Left renal cortex interstitium (tissue), 4 donors: ENCODE measurements at regions not wholly inside any gene's neighbourhood (a gene's known extent, or its start where the extent isn't known, plus 50 kb on each side); places are given as distances from the start of the nearest gene placed in this dataset.

Source experiments
- DNase-seq, 4 donors: peaks; one replicate each; pipeline ENCODE4 v3.0.0-alpha.2; 2013; ENCODE audit warnings: low read depth in 4 of 4, low spot score in 2 of 4, missing footprints in 1 of 4

DNA sequence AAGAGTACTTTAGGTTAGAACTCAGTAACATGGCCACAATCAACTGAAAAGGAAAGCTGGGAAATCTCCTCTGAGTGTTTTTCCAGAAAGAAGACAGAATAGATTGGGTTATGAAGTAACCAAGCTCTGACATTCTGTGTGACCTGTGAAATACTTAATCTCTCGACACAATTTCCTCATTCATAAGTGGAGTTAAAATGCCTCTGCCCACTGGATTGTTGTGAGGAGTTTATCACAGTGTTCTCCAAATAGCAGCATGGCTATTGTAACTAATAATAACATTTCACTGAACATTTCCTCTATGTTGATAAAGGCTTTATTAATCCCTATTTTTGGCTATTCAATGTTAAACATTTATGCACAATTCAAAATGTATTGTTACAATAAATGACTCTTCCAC, 311.0 kb downstream of the GABRB2 start:
- no peak for DNase-seq

DNA sequence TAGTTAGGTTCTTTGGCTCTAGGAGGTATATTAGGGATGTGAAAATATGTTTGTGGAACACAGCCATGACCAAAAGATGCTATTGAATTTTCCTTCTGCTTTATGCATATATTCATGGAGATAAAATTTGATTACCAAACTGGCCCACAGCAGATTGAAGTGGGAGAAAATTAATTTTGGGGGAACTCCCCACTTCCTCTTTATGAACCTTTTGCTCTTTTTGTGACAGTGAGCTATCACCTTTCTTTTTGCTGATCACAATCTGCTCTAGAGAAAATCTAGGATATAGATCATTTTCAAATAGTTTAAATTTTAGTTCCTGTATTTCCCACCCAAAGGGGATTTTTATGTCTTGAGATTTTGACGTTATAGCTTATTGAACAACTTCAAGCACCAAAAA, 313.0 kb downstream of the GABRB2 start:
- no peak for DNase-seq

DNA sequence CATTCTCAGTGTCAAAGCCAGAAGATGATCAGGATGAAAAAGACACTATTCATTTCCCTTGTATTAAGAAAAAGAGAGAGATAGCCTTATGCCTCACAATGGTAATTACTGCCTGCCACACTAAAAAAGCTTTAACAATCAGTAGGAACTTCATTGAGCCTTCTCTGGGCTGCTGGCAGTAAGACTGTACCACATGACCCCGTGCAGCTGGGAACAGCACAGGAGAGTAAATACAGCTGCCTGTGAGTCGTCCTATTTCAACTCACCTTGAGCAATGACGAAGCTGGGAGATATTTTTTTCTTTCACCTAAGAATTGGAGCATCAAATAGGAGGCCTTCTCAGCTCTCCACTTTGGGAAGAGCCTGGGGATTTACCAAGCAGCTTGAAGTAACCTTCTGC, 316.3 kb downstream of the GABRB2 start:
- no peak for DNase-seq

DNA sequence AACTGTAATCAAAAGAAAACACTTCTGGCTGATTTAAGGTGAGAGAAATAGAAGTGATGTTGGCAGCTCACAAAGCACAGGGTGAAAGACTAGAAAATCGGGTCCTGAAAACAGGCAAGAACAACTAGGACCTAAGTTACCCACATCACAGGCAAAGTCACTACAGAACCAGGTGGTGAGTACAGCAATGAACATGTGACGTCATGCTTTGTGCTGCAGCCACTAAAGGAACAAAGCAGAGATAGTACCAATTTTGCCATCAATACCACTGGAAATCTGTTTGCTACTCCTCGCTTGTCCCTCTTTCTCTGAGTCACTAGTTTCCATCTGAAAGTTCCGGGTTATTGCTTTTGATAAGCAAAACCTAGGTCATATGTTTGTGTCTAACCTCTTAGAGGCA, 326.7 kb downstream of the GABRB2 start:
- no peak for DNase-seq

DNA sequence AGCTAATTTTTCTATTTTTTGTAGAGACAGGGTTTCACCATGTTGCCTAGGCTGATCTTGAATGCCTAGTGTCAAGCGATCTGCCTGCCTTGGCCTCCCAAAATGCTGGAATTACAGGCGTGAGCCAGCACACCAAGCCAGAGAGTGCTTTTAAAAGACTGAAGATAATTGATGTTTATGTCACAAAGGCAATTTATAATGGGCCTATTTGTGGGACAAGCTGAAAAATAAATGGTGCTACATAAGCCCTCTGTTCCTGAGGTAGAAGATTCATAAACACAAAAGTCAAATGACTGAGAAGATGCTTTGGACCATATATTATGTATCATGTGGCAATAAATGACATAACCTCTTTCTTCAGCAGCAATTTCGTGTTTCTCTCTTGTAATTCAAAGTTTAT, 329.6 kb downstream of the GABRB2 start:
- no peak for DNase-seq

DNA sequence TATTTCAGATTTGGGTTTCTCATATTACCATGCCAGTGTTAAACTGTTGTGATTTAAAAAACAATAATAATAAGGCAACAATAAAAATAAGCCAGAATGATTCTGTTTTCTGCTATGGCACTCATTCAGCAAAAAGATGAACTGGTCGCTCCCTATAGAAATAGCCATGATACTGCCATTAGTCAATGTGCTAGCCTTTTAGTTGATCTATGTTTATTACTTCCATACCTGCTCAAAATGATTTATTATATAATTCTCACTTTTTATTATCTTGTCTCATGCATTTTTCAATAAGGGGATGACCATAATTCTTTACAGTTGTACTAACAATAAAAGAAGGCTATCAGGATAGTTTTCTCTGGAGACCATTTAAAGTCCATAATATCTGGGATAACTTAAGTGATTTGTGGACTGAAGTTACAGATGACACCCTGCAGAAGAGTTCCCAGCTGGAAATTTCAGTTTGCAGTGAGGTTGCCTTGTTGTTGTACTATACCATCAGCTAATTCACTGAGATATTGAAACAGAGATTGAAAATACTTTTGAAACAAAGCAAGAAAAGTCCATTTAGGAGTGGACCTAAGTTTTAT, 334.3 kb downstream of the GABRB2 start:
- DNase-seq, result no peak

DNA sequence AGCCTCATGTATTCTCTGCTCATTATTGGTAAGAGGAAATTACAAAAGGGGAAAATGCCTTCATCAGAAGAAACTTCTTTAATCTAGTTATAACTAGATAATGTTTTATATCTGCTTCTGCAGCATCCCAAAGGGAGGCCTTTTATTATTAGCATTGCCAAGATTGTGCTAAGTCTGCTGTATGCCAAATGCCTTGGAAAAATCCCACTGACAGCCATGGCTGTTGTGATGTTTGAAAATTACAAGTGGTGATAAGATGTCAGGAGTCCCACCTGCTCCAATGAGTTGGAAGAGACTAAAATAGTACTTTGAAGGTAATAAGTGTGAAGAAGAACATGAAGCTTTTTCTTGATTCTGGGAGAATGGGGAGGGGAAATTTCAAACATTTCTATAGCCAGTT, 345.0 kb downstream of the GABRB2 start:
- DNase-seq, result no peak

DNA sequence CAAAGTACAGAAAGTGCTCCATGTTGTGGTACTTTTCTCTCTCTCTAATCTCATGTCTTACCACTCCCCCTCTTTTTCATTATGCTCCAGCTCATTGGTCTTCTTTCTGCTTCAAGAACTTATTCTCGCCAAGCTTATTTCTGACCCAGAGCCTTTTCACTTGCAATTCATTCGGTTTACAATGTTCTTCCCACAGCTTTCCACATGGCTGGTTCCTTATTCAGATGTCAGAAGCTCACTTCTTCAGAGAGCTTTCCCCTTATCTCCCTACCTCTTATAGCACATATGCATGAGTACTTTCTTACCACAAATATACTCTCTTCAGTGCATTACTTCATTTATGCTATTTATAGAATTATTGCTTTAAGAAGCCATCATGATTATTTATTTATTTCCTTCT, 338.8 kb upstream of the ATP10B start:
- DNase-seq, result no peak

DNA sequence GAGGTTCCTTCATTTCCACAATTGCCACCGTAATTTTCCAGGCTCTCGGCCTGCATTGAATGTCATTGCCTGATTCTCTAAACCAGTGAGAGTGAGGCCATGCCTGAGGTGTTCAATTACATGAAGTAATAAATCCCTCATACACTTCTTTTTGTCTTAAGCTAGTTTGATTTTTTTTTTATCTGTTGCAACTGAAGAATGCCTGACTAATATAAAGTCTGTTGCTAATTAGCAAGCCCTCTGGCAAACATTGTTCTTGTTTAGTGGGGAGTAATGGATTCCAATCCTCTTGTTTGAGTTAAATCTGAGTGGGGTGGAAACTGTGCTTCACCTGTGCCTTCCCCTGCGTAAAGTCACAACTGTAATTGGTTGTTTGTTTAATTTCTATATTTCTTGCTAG, 338.1 kb upstream of the ATP10B start:
- no peak for DNase-seq

DNA sequence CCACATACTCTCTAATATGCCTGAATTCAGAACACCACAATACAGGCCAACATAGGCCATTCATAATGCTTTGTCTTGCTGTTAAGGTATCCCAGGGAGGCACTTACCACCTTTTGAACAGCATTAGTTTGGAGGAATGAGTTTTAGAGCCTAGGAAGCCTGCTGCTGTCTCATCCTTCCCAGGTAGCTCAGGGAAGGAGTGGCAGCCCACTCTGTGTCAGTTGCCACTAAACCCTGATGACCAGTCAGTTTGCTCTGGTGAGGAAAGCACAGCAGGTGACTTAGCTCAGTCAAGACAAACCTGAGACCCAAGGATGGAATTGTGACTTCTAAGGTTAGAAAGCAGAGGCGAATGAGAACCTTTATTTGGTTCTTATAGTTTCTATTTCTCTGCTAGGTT, 337.4 kb upstream of the ATP10B start:
- no peak for DNase-seq

DNA sequence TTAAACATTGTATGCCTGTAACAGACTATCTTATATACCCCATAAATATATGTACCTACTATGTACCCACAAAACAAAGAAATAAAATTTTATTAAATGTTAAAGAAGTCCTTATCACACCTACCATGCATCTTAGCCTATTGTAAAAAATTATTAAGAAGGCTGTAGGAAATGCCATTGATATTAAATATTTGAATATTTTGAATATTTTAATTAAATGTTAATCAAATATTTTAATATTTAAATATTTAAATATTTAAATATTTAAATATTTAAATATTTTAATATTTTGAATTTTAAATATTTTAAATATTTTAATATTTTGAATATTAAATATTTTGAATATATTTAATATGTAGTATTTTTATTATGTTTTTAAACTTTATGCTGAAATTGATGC, 331.5 kb upstream of the ATP10B start:
- DNase-seq, result no peak

DNA sequence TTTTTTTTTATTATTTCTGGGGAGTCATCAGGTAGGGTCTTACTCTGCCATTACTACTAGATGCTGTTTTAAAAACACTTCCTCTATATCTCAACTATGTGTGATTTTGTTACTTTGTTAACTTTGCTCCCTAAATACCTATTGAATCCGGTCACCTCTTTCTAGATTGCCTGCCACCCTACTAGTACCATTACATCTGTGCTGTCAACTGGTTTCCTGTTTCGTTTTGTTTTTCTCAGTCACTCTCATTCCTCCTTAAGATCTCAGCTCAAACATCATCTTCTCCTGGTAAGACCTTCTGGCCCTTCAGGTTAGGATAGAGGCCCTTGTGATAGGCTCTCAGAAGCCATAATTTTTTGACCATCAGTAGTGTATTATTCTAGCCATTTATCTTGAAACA, 324.2 kb upstream of the ATP10B start:
- DNase-seq, result no peak

DNA sequence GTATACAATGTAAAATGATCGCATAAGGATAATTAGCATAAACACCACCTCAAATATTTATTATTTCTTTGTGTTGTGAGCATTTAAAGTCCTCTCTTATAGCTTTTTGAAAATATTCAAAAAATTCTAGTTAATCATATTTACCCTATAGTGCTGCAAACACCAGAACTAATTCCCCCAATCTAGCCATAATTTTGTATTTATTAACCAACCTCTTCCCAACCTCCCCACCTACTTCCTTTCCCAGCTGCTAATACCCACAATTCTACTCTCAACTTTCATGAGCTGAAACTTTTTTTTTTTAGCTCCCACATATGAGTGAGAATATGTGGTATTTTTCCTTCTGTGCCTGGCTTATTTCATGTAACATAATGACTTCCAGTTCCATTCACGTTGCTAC, 317.8 kb upstream of the ATP10B start:
- DNase-seq, result no peak

DNA sequence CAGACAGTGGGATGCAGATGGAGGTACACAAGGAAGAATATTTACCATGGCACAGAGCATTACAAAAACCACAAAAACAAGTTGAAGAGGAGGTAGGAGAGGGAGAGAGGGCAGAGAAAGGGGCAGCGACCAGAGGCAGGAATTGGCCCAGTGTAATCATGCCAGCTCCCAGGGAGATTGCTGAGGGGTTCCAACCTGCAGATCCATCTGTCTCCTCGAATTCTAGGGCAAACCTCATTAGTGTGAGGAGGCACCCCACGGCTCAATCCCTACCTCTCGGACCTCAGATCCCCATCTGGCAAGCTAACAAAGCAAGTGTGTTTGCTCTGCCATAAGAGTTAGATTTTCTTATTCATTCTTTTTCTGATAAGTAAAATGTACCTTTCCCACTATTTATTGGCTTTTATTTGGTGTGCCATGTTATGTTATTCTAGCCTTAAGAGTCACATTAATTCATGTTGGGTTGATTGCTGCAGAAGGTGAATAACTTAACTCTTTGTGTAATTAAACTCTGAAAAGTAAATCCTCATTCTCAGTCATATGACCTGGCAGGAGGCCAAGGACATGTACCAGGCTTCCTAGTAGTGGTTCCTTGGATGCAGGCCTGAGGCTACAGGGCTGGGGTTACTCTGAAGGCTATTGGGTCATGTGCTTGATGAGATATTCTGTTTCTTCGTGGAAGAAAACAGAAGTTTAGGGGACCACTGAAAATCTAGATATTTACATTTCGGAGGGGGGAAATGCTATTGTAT, 315.2 kb upstream of the ATP10B start:
- DNase-seq, result no peak

DNA sequence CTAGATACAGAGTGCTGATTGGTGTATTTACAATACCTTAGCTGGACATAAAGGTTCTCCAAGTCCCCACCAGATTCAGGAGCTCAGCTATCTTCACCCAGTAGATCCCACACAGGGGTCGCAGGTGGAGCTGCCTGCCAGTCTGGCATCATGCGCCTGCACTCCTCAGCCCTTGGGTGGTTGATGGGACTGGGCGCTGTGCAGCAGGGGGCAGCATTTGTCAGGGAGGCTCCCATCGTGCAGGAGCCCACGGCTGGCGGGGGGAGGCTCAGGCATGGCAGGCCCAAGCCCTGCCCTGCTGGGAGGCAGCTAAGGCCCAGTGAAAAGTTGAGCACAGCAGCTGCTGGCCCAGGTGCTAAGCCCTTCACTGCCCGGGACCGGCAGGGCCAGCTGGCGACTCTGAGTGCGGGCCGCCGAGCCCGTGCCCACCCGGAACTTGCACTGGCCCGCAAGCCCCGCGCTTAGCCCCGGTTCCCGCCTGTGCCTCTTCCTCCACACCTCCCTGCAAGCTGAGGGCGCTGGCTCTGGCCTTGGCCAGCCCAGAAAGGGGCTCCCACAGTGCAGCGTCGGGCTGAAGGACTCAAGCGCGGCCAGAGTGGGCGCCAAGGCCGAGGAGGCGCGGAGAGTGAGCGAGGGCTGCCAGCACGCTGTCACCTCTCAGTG, 314.1 kb upstream of the ATP10B start:
- no peak for DNase-seq

DNA sequence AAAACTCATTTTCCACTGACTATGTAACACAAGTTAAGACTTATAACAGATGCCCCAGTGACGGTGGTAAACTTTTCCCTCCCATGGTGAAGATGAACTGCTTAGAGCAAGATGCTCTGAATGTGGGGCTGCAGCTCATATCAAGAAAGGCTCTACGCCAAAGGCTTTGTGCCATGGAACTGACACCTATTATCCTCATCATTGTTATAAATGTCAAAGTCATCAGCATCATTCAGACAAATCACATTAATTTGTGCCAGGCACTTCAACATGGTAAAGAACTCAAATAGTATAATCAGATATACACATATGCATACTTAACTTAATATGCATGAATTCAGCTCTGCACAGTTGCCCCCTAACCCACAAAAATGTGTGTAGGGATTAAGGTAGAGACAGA, 305.9 kb upstream of the ATP10B start:
- no peak for DNase-seq

DNA sequence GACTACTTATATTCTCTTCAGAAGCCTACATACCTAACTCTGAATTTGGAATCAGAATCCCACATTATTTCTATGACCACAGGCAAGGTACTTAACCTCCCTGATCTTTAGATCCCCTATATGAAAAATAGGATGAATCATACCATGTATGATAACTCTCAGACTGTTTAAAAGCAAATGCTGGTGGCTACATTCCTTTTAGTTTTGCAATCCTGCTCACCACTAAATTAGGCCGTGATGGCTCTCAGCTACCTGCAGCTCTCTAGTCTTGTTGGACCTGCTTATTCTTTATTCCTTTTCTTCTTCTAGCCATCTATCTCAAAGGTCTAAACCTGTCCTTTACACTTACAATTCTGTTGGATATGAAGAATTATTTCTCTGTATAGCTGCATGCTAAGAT, 303.4 kb upstream of the ATP10B start:
- DNase-seq, result no peak

DNA sequence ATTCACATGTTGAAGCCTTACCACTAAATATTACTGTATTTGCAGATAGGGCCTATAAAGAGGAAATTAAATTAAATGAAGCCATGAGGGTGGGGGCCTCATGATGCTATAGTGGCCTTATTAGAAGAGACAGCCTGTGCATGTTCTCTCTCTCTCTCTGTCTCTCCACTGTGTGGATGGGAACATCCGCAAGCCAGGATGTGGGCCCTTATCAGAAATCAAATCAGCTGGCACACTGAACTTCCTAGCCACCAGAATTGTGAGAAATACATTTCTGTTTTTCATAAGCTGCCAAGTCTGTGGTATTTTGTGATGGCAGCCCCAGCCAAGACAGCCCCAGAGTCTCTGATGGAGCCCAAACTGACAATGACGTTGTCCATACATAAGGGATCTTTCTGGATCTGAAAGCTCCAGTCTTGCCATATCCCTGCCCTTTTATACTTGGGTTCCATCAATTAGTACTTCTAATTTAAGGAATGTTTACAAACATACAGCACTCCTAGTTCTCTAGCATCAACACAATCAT, 300.5 kb upstream of the ATP10B start:
- DNase-seq, result no peak

DNA sequence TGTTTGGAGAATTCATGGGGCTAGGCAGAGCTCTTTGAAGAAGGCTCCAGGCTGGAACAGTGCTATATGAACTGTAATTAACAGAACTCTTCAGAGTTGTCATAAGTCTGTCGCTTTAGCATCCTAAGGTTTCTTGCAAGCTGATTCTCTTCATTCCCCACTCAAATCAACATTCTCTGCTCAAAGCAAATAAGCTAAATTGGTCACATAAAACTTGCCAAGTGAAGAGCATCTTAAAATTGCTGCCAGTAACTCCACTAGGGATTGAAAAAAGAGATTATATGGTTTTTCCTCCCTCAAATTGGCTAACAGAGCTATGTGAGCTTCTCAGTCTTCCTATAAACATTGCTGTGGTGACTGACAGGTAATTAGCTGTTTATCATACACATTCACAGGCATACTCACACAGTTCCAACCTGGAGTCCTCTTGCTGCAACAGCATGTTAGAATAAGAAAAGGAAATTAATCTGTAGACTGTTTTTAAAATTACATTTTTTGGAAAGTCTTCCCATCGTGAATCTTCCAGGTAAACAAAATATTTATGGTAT, 298.5 kb upstream of the ATP10B start:
- DNase-seq, result no peak

DNA sequence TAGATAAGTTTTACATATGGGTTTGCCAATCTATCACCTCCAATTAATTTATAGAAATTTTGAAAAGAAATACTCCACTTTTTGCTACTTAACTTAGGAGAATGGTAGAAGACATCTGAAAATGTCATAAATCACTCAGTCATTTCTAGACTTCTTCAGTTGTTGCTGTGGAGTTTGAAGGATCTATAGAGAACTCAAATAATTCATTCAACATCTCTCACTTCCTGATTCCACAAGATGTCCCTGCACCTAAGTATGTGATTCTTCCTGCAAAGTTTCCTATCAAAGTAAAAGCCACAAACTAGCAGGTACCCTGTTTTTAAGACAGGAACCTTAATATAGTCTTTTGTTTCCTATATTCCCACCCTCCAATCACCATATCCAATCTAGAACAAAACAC, 297.1 kb upstream of the ATP10B start:
- DNase-seq, result no peak

DNA sequence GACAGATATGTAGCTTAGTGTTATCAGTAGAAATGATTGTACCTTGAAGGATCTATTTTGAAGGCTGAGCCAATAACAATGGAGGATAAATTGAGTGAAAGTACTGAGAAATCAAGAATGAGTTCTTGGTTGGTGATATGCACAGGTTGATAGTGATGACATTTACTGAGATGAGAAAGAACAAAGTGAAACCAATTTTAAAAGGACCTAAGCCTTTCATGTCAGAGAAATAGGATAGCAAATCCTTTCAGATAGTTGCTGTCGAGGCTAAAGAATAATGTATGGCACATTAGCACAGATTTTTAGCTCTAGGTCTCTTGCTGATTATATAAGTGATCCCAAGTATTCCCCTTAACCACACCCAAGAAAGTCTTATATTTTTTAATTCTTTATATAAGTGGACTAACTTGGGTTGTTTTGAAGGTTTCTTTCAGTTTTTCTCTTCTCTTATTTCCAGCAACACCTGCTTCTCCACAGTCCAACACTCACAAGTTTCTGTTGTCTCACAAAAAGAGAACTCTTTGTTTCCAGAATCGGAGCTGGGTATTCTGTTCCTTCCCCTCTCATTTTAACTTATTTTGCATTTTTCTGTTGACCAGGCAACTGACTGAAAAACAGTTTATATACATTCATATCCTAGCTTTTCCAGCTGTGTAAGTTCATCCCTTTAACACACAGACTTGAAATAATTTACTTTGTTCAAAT, 286.9 kb upstream of the ATP10B start:
- no peak for DNase-seq
